ENCODE measurements at regions not wholly inside any gene's neighbourhood (a gene's known extent, or its start where the extent isn't known, plus 50 kb on each side); places are given as distances from the start of the nearest gene placed in this dataset.

DNA sequence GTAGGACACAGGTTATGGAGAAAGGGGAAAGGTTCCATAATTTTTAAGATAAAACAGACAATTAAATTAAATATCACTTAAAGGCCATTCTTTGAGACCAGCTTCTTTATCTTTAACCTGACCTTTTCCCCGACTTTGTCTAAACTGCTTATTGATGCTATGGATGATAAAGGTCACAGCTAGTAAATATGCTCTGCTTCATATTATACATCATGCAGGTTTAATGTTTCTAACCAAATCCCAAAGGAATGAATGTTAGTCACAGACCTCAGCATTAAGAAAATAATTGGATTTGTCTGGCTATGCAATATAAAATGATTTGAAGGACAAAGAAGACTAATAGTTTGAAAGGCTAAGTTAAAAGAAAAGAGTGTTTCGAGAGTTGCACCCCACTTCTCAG lies 147.6 kb downstream of the ST8SIA4 start:
- no peak for TF ChIP-seq POLR2AphosphoS5 (IDR thresholded peaks at IDR 0.05; ENCODE audit: low read depth, low read length)
- no peak for TF ChIP-seq TAF1 (IDR thresholded peaks at IDR 0.05; ENCODE audit: borderline replicate concordance, insufficient read depth, low read length)
- no peak for TF ChIP-seq SIN3A (IDR thresholded peaks at IDR 0.05; ENCODE audit: borderline replicate concordance, insufficient read depth, low read length)
- TF ChIP-seq FOXP2 (optimal IDR thresholded peaks at IDR 0.05; ENCODE audit: borderline replicate concordance, extremely low read depth, extremely low read length, insufficient read depth), result no peak
